ENCODE measurements at regions not wholly inside any gene's neighbourhood (a gene's known extent, or its start where the extent isn't known, plus 50 kb on each side); places are given as distances from the start of the nearest gene placed in this dataset.

DNA sequence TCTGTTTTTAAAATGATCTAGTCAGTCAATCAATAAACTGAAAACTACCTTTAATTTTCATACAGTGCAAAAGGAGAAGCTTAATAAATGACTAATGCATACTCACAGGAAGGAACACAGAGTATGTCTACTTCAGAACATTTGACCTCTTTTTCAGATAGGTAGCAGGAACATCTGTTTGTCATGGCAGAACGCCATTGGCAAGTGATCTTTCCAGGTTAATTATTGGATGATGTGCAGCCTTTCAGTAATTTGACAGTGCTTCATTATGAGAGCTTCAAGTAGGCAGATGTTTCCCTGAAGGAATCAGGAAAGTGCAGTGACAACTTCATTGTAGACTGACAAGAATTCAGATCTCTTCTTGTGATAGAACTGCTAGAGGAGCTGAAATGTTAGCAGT lies 325.0 kb downstream of the OTOL1 start:
- Histone ChIP-seq H3K9ac (no peak overlapping the region), H3K79me2 (ENCODE audit: insufficient read depth) (no peaks in the 10 kb centered on the region), H3K9me3 (no peaks in the 10 kb centered on the region), H3K4me1 (ENCODE audit: control insufficient read depth in 1 of 2, insufficient read depth in 2 of 2, low read depth in 1 of 2, low read length in 1 of 2) (no peaks in the 10 kb centered on the region; a peak in 1 of 4 replicates), H3K4me2 (no peak overlapping the region), H3K9me2 (no peaks in the 10 kb centered on the region), H4K20me1 (ENCODE audit: insufficient read depth) (no peaks in the 10 kb centered on the region), H3K36me3 (replicated peaks in 1 of 2; ENCODE audit: control insufficient read depth in 1 of 2, insufficient read depth in 2 of 2, low read length in 1 of 2) (no peaks in the 10 kb centered on the region), H3K27ac (ENCODE audit: low read depth in 2 of 2, low read length in 1 of 2) (no peak overlapping the region), H3K4me3 (ENCODE audit: low read depth in 2 of 2, low read length in 1 of 2) (no peak overlapping the region), H3K27me3 (ENCODE audit: insufficient read depth) (no peaks in the 10 kb centered on the region), H3F3A (replicated peaks; ENCODE audit: insufficient read depth) (no peaks in the 10 kb centered on the region), H2AFZ (ENCODE audit: low read depth) (no peak overlapping the region)
- 5% methylated on average over 1 of the region's 1 CpG for WGBS (ENCODE audit: low lambda C conversion rate)
- DNase-seq: no peak
- CTCF ChIA-PET: interaction anchor here (1.0 to 1.5 kb wide), 2 partner anchors 16 to 93 kb away, joined by 3 to 4 read pairs; no protein-coding TSS in a partner anchor
- POLR2A ChIA-PET: no interaction called here
- TF ChIP-seq FOSL2 (IDR thresholded peaks at IDR 0.05; ENCODE audit: borderline replicate concordance, low read depth) (no peak), ZBTB33 (IDR thresholded peaks at IDR 0.05; ENCODE audit: borderline replicate concordance, low read depth) (no peak), MEF2A (IDR thresholded peaks at IDR 0.05; ENCODE audit: borderline replicate concordance, low read depth) (no peak)
- TF ChIP-seq, protein P1, sequence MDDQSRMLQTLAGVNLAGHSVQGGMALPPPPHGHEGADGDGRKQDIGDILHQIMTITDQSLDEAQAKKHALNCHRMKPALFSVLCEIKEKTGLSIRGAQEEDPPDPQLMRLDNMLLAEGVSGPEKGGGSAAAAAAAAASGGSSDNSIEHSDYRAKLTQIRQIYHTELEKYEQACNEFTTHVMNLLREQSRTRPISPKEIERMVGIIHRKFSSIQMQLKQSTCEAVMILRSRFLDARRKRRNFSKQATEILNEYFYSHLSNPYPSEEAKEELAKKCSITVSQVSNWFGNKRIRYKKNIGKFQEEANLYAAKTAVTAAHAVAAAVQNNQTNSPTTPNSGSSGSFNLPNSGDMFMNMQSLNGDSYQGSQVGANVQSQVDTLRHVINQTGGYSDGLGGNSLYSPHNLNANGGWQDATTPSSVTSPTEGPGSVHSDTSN (IDR thresholded peaks at IDR 0.05): no peak

GRCh38 chr3:161822291-161822690 lies 325.7 kb downstream of the OTOL1 start:
- H3K27ac ChIP-seq (ENCODE audit: low read depth in 2 of 2, low read length in 1 of 2): no peak overlapping the region

GRCh38 chr3:161823910-161824309 lies 327.3 kb downstream of the OTOL1 start:
- H3K4me3 ChIP-seq (ENCODE audit: low read depth in 2 of 2, low read length in 1 of 2): no peak overlapping the region
- H3K9me3 ChIP-seq: no peaks in the 10 kb centered on the region
- no peaks in the 10 kb centered on the region for H4K20me1 ChIP-seq (ENCODE audit: insufficient read depth)
- ChIA-PET POLR2A (no interaction called here), CTCF (interaction anchor here (0.9 to 1.4 kb wide), 3 partner anchors 9 to 27 kb away, joined by 3 read pairs; no protein-coding TSS in a partner anchor)
- H3F3A ChIP-seq (replicated peaks; ENCODE audit: insufficient read depth): no peaks in the 10 kb centered on the region
- no peak for TF ChIP-seq FOXJ3 (CRISPR knock-in tag; IDR thresholded peaks at IDR 0.05)
- no peak for TF ChIP-seq MXI1 (IDR thresholded peaks at IDR 0.05; ENCODE audit: low read depth, low read length)
- TF ChIP-seq FOSL2 (IDR thresholded peaks at IDR 0.05; ENCODE audit: borderline replicate concordance, low read depth): no peak
- TF ChIP-seq, protein P2, sequence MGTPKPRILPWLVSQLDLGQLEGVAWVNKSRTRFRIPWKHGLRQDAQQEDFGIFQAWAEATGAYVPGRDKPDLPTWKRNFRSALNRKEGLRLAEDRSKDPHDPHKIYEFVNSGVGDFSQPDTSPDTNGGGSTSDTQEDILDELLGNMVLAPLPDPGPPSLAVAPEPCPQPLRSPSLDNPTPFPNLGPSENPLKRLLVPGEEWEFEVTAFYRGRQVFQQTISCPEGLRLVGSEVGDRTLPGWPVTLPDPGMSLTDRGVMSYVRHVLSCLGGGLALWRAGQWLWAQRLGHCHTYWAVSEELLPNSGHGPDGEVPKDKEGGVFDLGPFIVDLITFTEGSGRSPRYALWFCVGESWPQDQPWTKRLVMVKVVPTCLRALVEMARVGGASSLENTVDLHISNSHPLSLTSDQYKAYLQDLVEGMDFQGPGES (IDR thresholded peaks at IDR 0.05; ENCODE audit: low read depth, low read length): no peak
- TF ChIP-seq CHD2 (IDR thresholded peaks at IDR 0.05; ENCODE audit: low read length, partially characterized antibody): no peak
- TF ChIP-seq, protein P3, sequence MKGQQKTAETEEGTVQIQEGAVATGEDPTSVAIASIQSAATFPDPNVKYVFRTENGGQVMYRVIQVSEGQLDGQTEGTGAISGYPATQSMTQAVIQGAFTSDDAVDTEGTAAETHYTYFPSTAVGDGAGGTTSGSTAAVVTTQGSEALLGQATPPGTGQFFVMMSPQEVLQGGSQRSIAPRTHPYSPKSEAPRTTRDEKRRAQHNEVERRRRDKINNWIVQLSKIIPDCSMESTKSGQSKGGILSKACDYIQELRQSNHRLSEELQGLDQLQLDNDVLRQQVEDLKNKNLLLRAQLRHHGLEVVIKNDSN (IDR thresholded peaks at IDR 0.05; ENCODE audit: borderline replicate concordance, low read depth): no peak
- no peak for TF ChIP-seq GABPA (IDR thresholded peaks at IDR 0.05; ENCODE audit: low read depth)
- no peak overlapping the region for H3K9ac ChIP-seq
- no peaks in the 10 kb centered on the region for H3K27me3 ChIP-seq (ENCODE audit: insufficient read depth)
- no peak overlapping the region for H2AFZ ChIP-seq (ENCODE audit: low read depth)
- DNase-seq: no peak
- H3K9me2 ChIP-seq: no peaks in the 10 kb centered on the region
- WGBS (ENCODE audit: low lambda C conversion rate): 53% methylated on average over 3 of the region's 3 CpGs
- H3K4me2 ChIP-seq: no peak overlapping the region
- H3K4me1 ChIP-seq (ENCODE audit: control insufficient read depth in 1 of 2, insufficient read depth in 2 of 2, low read depth in 1 of 2, low read length in 1 of 2): no peaks in the 10 kb centered on the region; a peak in 1 of 4 replicates
- H3K36me3 ChIP-seq (replicated peaks in 1 of 2; ENCODE audit: control insufficient read depth in 1 of 2, insufficient read depth in 2 of 2, low read length in 1 of 2): no peaks in the 10 kb centered on the region
- no peaks in the 10 kb centered on the region for H3K79me2 ChIP-seq (ENCODE audit: insufficient read depth)
- H3K27ac ChIP-seq (ENCODE audit: low read depth in 2 of 2, low read length in 1 of 2): no peak overlapping the region

More at GRCh38 chr3:161822291-161822690, 325.7 kb downstream of the OTOL1 start:
- Histone ChIP-seq H3F3A (replicated peaks; ENCODE audit: insufficient read depth) (no peaks in the 10 kb centered on the region), H3K27me3 (ENCODE audit: insufficient read depth) (no peaks in the 10 kb centered on the region), H4K20me1 (ENCODE audit: insufficient read depth) (no peaks in the 10 kb centered on the region), H3K36me3 (replicated peaks in 1 of 2; ENCODE audit: control insufficient read depth in 1 of 2, insufficient read depth in 2 of 2, low read length in 1 of 2) (no peaks in the 10 kb centered on the region), H3K4me2 (no peak overlapping the region), H3K79me2 (ENCODE audit: insufficient read depth) (no peaks in the 10 kb centered on the region), H3K9ac (no peak overlapping the region), H2AFZ (ENCODE audit: low read depth) (no peak overlapping the region), H3K4me1 (ENCODE audit: control insufficient read depth in 1 of 2, insufficient read depth in 2 of 2, low read depth in 1 of 2, low read length in 1 of 2) (no peaks in the 10 kb centered on the region; a peak in 1 of 4 replicates), H3K4me3 (ENCODE audit: low read depth in 2 of 2, low read length in 1 of 2) (no peak overlapping the region), H3K9me2 (no peaks in the 10 kb centered on the region), H3K9me3 (no peaks in the 10 kb centered on the region)
- POLR2A ChIA-PET: no interaction called here
- TF ChIP-seq NRF1 (IDR thresholded peaks at IDR 0.05; ENCODE audit: low read depth, low read length): no peak
- TF ChIP-seq, protein P3 (IDR thresholded peaks at IDR 0.05; ENCODE audit: borderline replicate concordance, low read depth): no peak
- WGBS (ENCODE audit: low lambda C conversion rate): 58% methylated on average over 3 of the region's 3 CpGs
- no peak for DNase-seq
- CTCF ChIA-PET: interaction anchor here (1.0 kb wide), 1 partner anchor 17 kb away, joined by 3 read pairs; no protein-coding TSS in a partner anchor
